HCT116 (cell line): ENCODE measurements at regions not wholly inside any gene's neighbourhood (a gene's known extent, or its start where the extent isn't known, plus 50 kb on each side); places are given as distances from the start of the nearest gene placed in this dataset.

Experiments used
- ATAC-seq: fragments of 200-7000 bp; cut with Tn5 transposase; 2 replicates; pipeline ENCODE4 v1.9.1; 2020; ENCODE audit warnings: mild to moderate bottlenecking, moderate library complexity
- BruUV-seq: library from RNA; stranded (reverse); fragments of 400-500 nt; replicated peaks from 2 replicates; lab custom pipeline; 2021; lab: Mats Ljungman, UMichigan
- CTCF ChIA-PET: fragments of 300-600 bp; sonication (Branson Sonifier 250); formaldehyde crosslinking; loops from one replicate; lab custom pipeline; 2021; ENCODE audit warnings: antibody characterized with exemption; lab: Charles Lee
- POLR2A ChIA-PET: fragments of 300-600, 350-600 bp; sonication (Branson Sonifier 250); formaldehyde crosslinking; loops from one replicate; lab custom pipeline; 2021; ENCODE audit warnings: antibody characterized with exemption; lab: Charles Lee
- RAD21 ChIA-PET, 2 experiments: fragments of 300-600 bp; sonication (Branson Sonifier 250); formaldehyde crosslinking; loops; one replicate each; lab custom pipeline; 2023; ENCODE audit warnings: low total read pairs in 2 of 2; ENCODE audit not compliant: uncharacterized antibody in 2 of 2, unreplicated experiment in 2 of 2, low non-redundant PET in 1 of 2; lab: Charles Lee
- DNase-seq: peaks from one replicate; pipeline ENCODE4 v3.0.0-alpha.2; 2010; ENCODE audit warnings: low read depth, low spot score
- H2AFZ ChIP-seq: fragments of 200-600 bp; shearing (Covaris generic), sonication (generic); 2 replicates; pipeline ENCODE4 v1.6.1; 2017; ENCODE audit warnings: low read depth, mixed run types, mixed read lengths, antibody characterized with exemption, low read length; ENCODE audit not compliant: poor library complexity, severe bottlenecking
- H3K27ac ChIP-seq: 2 replicates; pipeline ENCODE4 v1.5.1; 2012; ENCODE audit warnings: low read depth, low read length
- H3K27me3 ChIP-seq: fragments of 200-600 bp; sonication (generic); 2 replicates; pipeline ENCODE4 v1.6.1; 2016; ENCODE audit warnings: mixed run types, low read length, mixed read lengths; ENCODE audit not compliant: insufficient read depth
- H3K36me3 ChIP-seq, 2 experiments: fragments of 200-500 bp in 1 of 2; fragments of 200-600 bp in 1 of 2; sonication (Bioruptor generic) in 1 of 2; sonication (generic) in 1 of 2; 2 replicates each; pipeline versions ENCODE4 v1.5.1 to v1.6.1; 2014 to 2016; ENCODE audit warnings: low read length in 2 of 2, inconsistent platforms in 1 of 2, mixed read lengths in 1 of 2, mixed run types in 1 of 2; ENCODE audit not compliant: insufficient read depth in 2 of 2, control insufficient read depth in 1 of 2
- H3K4me1 ChIP-seq, 2 experiments: fragments of 200-600 bp in 1 of 2; sonication (generic) in 1 of 2; 2 replicates each; pipeline versions ENCODE4 v1.5.1 to v1.6.1; 2012 to 2017; ENCODE audit warnings: low read length in 2 of 2, inconsistent platforms in 1 of 2, mild to moderate bottlenecking in 1 of 2, mixed read lengths in 1 of 2, mixed run types in 1 of 2, moderate library complexity in 1 of 2; ENCODE audit not compliant: insufficient read depth in 2 of 2, control insufficient read depth in 1 of 2
- H3K4me2 ChIP-seq: fragments of 200-600 bp; sonication (generic); 2 replicates; pipeline ENCODE4 v1.6.1; 2017; ENCODE audit warnings: mixed run types, low read length, mixed read lengths
- H3K4me3 ChIP-seq, 2 experiments: fragments of 200-600 bp in 1 of 2; sonication (generic) in 1 of 2; replicated peaks in 1 of 2; 2 replicates each; pipeline ENCODE4 v1.5.1; 2011 to 2016; ENCODE audit warnings: low read length in 2 of 2, control low read depth in 1 of 2, low read depth in 1 of 2, mild to moderate bottlenecking in 1 of 2, mixed read lengths in 1 of 2, mixed run types in 1 of 2
- H3K79me2 ChIP-seq: fragments of 200-600 bp; sonication (generic); 2 replicates; pipeline ENCODE4 v1.6.1; 2017; ENCODE audit warnings: mild to moderate bottlenecking, mixed run types, low read length, moderate library complexity, mixed read lengths; ENCODE audit not compliant: insufficient read depth
- H3K9ac ChIP-seq: fragments of 200-600 bp; sonication (generic); 2 replicates; pipeline ENCODE4 v1.6.1; 2016; ENCODE audit warnings: low read length, mixed read lengths
- H3K9me2 ChIP-seq: fragments of 200-600 bp; sonication (generic), shearing (Covaris generic); 2 replicates; pipeline ENCODE4 v1.6.1; 2017; ENCODE audit warnings: mixed run types, mild to moderate bottlenecking, moderate library complexity; ENCODE audit not compliant: insufficient read depth
- H3K9me3 ChIP-seq, 2 experiments: fragments of 200-500 bp in 1 of 2; fragments of 200-600 bp in 1 of 2; sonication (Bioruptor generic) in 1 of 2; sonication (generic) in 1 of 2; 2 replicates each; pipeline ENCODE4 v1.6.1; 2014 to 2017; ENCODE audit warnings: low read length in 2 of 2, mixed read lengths in 2 of 2, inconsistent platforms in 1 of 2, low read depth in 1 of 2, mild to moderate bottlenecking in 1 of 2, mixed run types in 1 of 2, moderate library complexity in 1 of 2; ENCODE audit not compliant: control insufficient read depth in 1 of 2, insufficient read depth in 1 of 2
- H4K20me1 ChIP-seq: fragments of 200-600 bp; sonication (generic), shearing (Covaris generic); 2 replicates; pipeline ENCODE4 v1.6.1; 2017; ENCODE audit warnings: mixed run types, mild to moderate bottlenecking, moderate library complexity; ENCODE audit not compliant: insufficient read depth
- ATF3 ChIP-seq: IDR thresholded peaks from 2 replicates; pipeline ENCODE4 v1.6.1; 2012
- CTCF ChIP-seq, 3 experiments: fragments of 200-600 bp in 1 of 3; sonication (generic) in 1 of 3; IDR thresholded peaks in 2 of 3; conservative IDR thresholded peaks in 1 of 3; 2 replicates each; pipeline ENCODE4 v1.5.1; 2012 to 2017; ENCODE audit warnings: low read depth in 2 of 3, low read length in 2 of 3, antibody characterized with exemption in 1 of 3, borderline replicate concordance in 1 of 3, control low read depth in 1 of 3, mild to moderate bottlenecking in 1 of 3, mixed read lengths in 1 of 3, mixed run types in 1 of 3, moderate library complexity in 1 of 3; ENCODE audit not compliant: insufficient read depth in 1 of 3
- ELF1 ChIP-seq: IDR thresholded peaks from 2 replicates; pipeline ENCODE4 v1.6.1; 2012; ENCODE audit warnings: low read depth, borderline replicate concordance
- EZH2 ChIP-seq: fragments of 200-600 bp; sonication (generic); IDR thresholded peaks from 2 replicates; pipeline ENCODE4 v1.6.1; 2017; ENCODE audit warnings: antibody characterized with exemption, mixed run types
- JUND ChIP-seq: IDR thresholded peaks from 2 replicates; pipeline ENCODE4 v1.6.1; 2012
- MAX ChIP-seq: IDR thresholded peaks from 2 replicates; pipeline ENCODE4 v1.6.1; 2012
- POLR2A ChIP-seq: IDR thresholded peaks from 2 replicates; pipeline ENCODE4 v1.7.0; 2011; ENCODE audit warnings: borderline replicate concordance; ENCODE audit not compliant: insufficient read depth, insufficient read length; ENCODE audit errors: extremely low read depth
- RAD21 ChIP-seq: IDR thresholded peaks from 2 replicates; pipeline ENCODE4 v1.6.1; 2012; ENCODE audit warnings: low read depth, mild to moderate bottlenecking
- REST ChIP-seq: IDR thresholded peaks from 2 replicates; pipeline ENCODE4 v1.6.1; 2012; ENCODE audit warnings: low read depth
- SIN3A ChIP-seq: IDR thresholded peaks from 2 replicates; pipeline ENCODE4 v1.6.1; 2012; ENCODE audit warnings: low read depth
- SRF ChIP-seq: IDR thresholded peaks from 2 replicates; pipeline ENCODE4 v1.6.1; 2012; ENCODE audit warnings: low read depth
- YY1 ChIP-seq: IDR thresholded peaks from 2 replicates; pipeline ENCODE4 v1.6.1; 2011; ENCODE audit warnings: low read length, low read depth, moderate library complexity, mild to moderate bottlenecking; ENCODE audit not compliant: insufficient replicate concordance; ENCODE audit errors: extremely low read depth
- ZBTB33 ChIP-seq: IDR thresholded peaks from 2 replicates; pipeline ENCODE4 v1.6.1; 2011; ENCODE audit warnings: mild to moderate bottlenecking, low read length, moderate library complexity; ENCODE audit not compliant: insufficient replicate concordance; ENCODE audit errors: extremely low read depth
- ZNF274 ChIP-seq: fragments of 200-500 bp; sonication (Bioruptor generic); IDR thresholded peaks from 2 replicates; pipeline ENCODE4 v1.6.1; 2014; ENCODE audit warnings: mild to moderate bottlenecking, low read depth, low read length, inconsistent platforms
- intact Hi-C: fragments of 100-400 bp; cut with micrococcal nuclease; formaldehyde crosslinking; loops from 2 replicates; pipeline ENCODE4 v1.10.0; 2022

GRCh38 chr10:120217736-120218135 lies 239.3 kb upstream of the PLPP4 start:
- H3K9me3 ChIP-seq, result no peaks in the 10 kb centered on the region
- H3K36me3 ChIP-seq, result no peaks in the 10 kb centered on the region
- DNase-seq (no peak), ATAC-seq (no peak)
- TF ChIP-seq POLR2A (no peak), EZH2 (no peak), MAX (no peak), REST (no peak), YY1 (no peak), SRF (no peak), RAD21 (no peak), ZBTB33 (no peak), CTCF (IDR thresholded peaks at IDR 0.05 in 2 of 3, conservative IDR thresholded peaks at IDR 0.05 in 1 of 3; ENCODE audit: borderline replicate concordance in 1 of 3, insufficient read depth in 1 of 3, low read depth in 2 of 3, low read length in 2 of 3) (no peak), SIN3A (no peak), ATF3 (no peak), ZNF274 (no peak), ELF1 (no peak), JUND (no peak)
- H2AFZ ChIP-seq, result no peak overlapping the region
- ChIA-PET RAD21 (no interaction called here), POLR2A (no interaction called here), CTCF (no interaction called here)
- intact Hi-C loops, result no loop called here
- no peak overlapping the region for H3K4me2 ChIP-seq
- H3K9ac ChIP-seq, result no peak overlapping the region
- no peak overlapping the region for H3K4me3 ChIP-seq
- no peaks in the 10 kb centered on the region for H3K79me2 ChIP-seq
- no TSS peak for BruUV-seq
- no peak overlapping the region for H3K27ac ChIP-seq
- no peaks in the 10 kb centered on the region for H3K4me1 ChIP-seq
- no peaks in the 10 kb centered on the region for H3K9me2 ChIP-seq
- H3K27me3 ChIP-seq, result no peaks in the 10 kb centered on the region
- no peaks in the 10 kb centered on the region for H4K20me1 ChIP-seq
